ENCODE measurements at regions not wholly inside any gene's neighbourhood (a gene's known extent, or its start where the extent isn't known, plus 50 kb on each side); places are given as distances from the start of the nearest gene placed in this dataset.
"Not testable (repeated sequence)": the region's sequence is repeated elsewhere in the genome, so short reads cannot be mapped to it uniquely, and the experiment has no call there.

GRCh38 chr4:27412613-27413012, 552.0 kb downstream of the STIM2 start:
- Mint-ChIP-seq H3K4me3 (ENCODE audit: unreplicated experiment) (no peak overlapping the region), H3K27ac (ENCODE audit: unreplicated experiment) (no peak overlapping the region), H3K9me3 (ENCODE audit: unreplicated experiment) (no peaks in the 10 kb centered on the region), H3K27me3 (ENCODE audit: unreplicated experiment) (no peaks in the 10 kb centered on the region), H3K4me1 (ENCODE audit: low read depth, unreplicated experiment) (peaks cover 3% of the 10 kb centered on the region), H3K36me3 (ENCODE audit: unreplicated experiment) (peaks cover 15% of the 10 kb centered on the region)
- no peak for TF ChIP-seq CTCF (IDR thresholded peaks at IDR 0.05; ENCODE audit: partially characterized antibody, unreplicated experiment)
- no peak for DNase-seq

- H3K9me3 Mint-ChIP-seq (ENCODE audit: unreplicated experiment): no peaks in the 10 kb centered on the region
- DNase-seq: no peak
- TF ChIP-seq CTCF (IDR thresholded peaks at IDR 0.05; ENCODE audit: partially characterized antibody, unreplicated experiment): no peak
- peaks cover 21% of the 10 kb centered on the region for H3K36me3 Mint-ChIP-seq (ENCODE audit: unreplicated experiment)
- H3K4me1 Mint-ChIP-seq (ENCODE audit: low read depth, unreplicated experiment): peaks cover 3% of the 10 kb centered on the region
- no peak overlapping the region for H3K27ac Mint-ChIP-seq (ENCODE audit: unreplicated experiment)
- no peak overlapping the region for H3K4me3 Mint-ChIP-seq (ENCODE audit: unreplicated experiment)
- no peaks in the 10 kb centered on the region for H3K27me3 Mint-ChIP-seq (ENCODE audit: unreplicated experiment)
Measured at GRCh38 chr4:27414887-27415731, 554.5 kb downstream of the STIM2 start.

- no peak for TF ChIP-seq CTCF (IDR thresholded peaks at IDR 0.05; ENCODE audit: partially characterized antibody, unreplicated experiment)
- peaks cover 11% of the 10 kb centered on the region for H3K9me3 Mint-ChIP-seq (ENCODE audit: unreplicated experiment)
- peaks cover 9% of the 10 kb centered on the region for H3K4me1 Mint-ChIP-seq (ENCODE audit: low read depth, unreplicated experiment)
- peaks cover 7% of the 10 kb centered on the region for H3K27me3 Mint-ChIP-seq (ENCODE audit: unreplicated experiment)
- peak overlapping the region; percentile 85 for H3K27ac Mint-ChIP-seq (ENCODE audit: unreplicated experiment)
- no peaks in the 10 kb centered on the region for H3K36me3 Mint-ChIP-seq (ENCODE audit: unreplicated experiment)
- DNase-seq: no peak
- no peak overlapping the region for H3K4me3 Mint-ChIP-seq (ENCODE audit: unreplicated experiment)
Measured at GRCh38 chr4:27428661-27429060, 568.0 kb downstream of the STIM2 start.

DNA sequence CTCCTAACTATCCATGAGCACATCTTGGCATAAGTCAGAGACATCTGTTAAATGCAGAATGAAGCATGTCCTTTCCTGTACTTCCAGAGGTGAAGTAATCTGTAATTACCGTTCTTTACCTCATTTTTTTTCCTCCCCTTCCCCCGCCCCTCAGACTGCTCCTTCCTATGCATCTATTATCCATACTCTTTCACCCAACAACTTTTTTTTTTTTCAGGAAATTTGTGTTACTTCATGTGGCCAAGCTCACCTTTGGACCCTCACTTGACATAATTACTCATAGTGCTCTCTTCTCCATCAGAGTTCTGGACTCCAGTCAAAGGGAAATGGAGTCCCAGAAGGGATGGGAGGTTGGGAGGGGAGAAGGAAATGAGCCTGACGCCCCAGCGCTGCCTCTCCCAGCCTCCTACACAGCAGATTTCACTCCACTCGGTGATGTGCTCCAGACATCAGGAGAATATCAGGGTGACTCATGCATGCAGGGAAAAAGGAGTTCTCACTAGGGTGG, 568.8 kb downstream of the STIM2 start:
- Mint-ChIP-seq H3K4me1 (ENCODE audit: low read depth, unreplicated experiment) (peaks cover 9% of the 10 kb centered on the region), H3K27ac (ENCODE audit: unreplicated experiment) (peak overlapping the region; percentile 88), H3K27me3 (ENCODE audit: unreplicated experiment) (peaks cover 7% of the 10 kb centered on the region), H3K4me3 (ENCODE audit: unreplicated experiment) (no peak overlapping the region), H3K9me3 (ENCODE audit: unreplicated experiment) (peaks cover 11% of the 10 kb centered on the region), H3K36me3 (ENCODE audit: unreplicated experiment) (no peaks in the 10 kb centered on the region)
- no peak for TF ChIP-seq CTCF (IDR thresholded peaks at IDR 0.05; ENCODE audit: partially characterized antibody, unreplicated experiment)
- DNase-seq: peak; percentile 23

GRCh38 chr4:27442146-27442545, 581.5 kb downstream of the STIM2 start:
- Mint-ChIP-seq H3K9me3 (ENCODE audit: unreplicated experiment) (no peaks in the 10 kb centered on the region), H3K27me3 (ENCODE audit: unreplicated experiment) (no peaks in the 10 kb centered on the region), H3K27ac (ENCODE audit: unreplicated experiment) (no peak overlapping the region), H3K4me3 (ENCODE audit: unreplicated experiment) (no peak overlapping the region), H3K4me1 (ENCODE audit: low read depth, unreplicated experiment) (peaks cover 10% of the 10 kb centered on the region), H3K36me3 (ENCODE audit: unreplicated experiment) (no peaks in the 10 kb centered on the region)
- TF ChIP-seq CTCF (IDR thresholded peaks at IDR 0.05; ENCODE audit: partially characterized antibody, unreplicated experiment): no peak
- no peak for DNase-seq

- H3K27ac Mint-ChIP-seq (ENCODE audit: unreplicated experiment); H3K27me3 Mint-ChIP-seq (ENCODE audit: unreplicated experiment); H3K4me3 Mint-ChIP-seq (ENCODE audit: unreplicated experiment); H3K9me3 Mint-ChIP-seq (ENCODE audit: unreplicated experiment); H3K36me3 Mint-ChIP-seq (ENCODE audit: unreplicated experiment); DNase-seq: not testable (repeated sequence)
- H3K4me1 Mint-ChIP-seq (ENCODE audit: low read depth, unreplicated experiment): peaks cover 10% of the 10 kb centered on the region
Measured at GRCh38 chr4:27442661-27443060, 582.0 kb downstream of the STIM2 start.

Data from glutamatergic neuron (in vitro differentiated cells).